WTC11 (cell line): ENCODE measurements at regions not wholly inside any gene's neighbourhood (a gene's known extent, or its start where the extent isn't known, plus 50 kb on each side); places are given as distances from the start of the nearest gene placed in this dataset.

Experiments
- CREB1 ChIP-seq: sonication (generic); formaldehyde crosslinking; IDR thresholded peaks from 2 replicates; pipeline ENCODE4 v1.8.0; 2023; ENCODE audit warnings: mild to moderate bottlenecking, missing genetic modification reagents
- CTCF ChIP-seq: fragments of 200-600 bp; IDR thresholded peaks from 2 replicates; pipeline ENCODE4 v1.8.0; 2022; ENCODE audit warnings: antibody characterized with exemption
- FOXJ3 ChIP-seq: sonication (generic); formaldehyde crosslinking; IDR thresholded peaks from 2 replicates; pipeline ENCODE4 v1.9.0; 2021; ENCODE audit warnings: missing genetic modification reagents, mild to moderate bottlenecking, borderline replicate concordance
- FOXP1 ChIP-seq: sonication (generic); formaldehyde crosslinking; IDR thresholded peaks from 2 replicates; pipeline ENCODE4 v1.8.0; 2022; ENCODE audit warnings: missing genetic modification reagents, mild to moderate bottlenecking, moderate library complexity, borderline replicate concordance
- USF2 ChIP-seq: sonication (generic); formaldehyde crosslinking; IDR thresholded peaks from 2 replicates; pipeline ENCODE4 v1.8.1; 2023; ENCODE audit warnings: mild to moderate bottlenecking, missing genetic modification reagents, moderate library complexity
- ZMAT4 ChIP-seq: fragments of 250-450 bp; sonication (Bioruptor Pico); IDR thresholded peaks from 2 replicates; pipeline ENCODE4 v1.9.0; 2021; ENCODE audit warnings: mild to moderate bottlenecking
- ZNF121 ChIP-seq: sonication (generic); formaldehyde crosslinking; IDR thresholded peaks from 2 replicates; pipeline ENCODE4 v1.8.0; 2023; ENCODE audit warnings: missing genetic modification reagents
- ZNF232 ChIP-seq: sonication (generic); formaldehyde crosslinking; IDR thresholded peaks from 2 replicates; pipeline ENCODE4 v1.8.0; 2022; ENCODE audit warnings: mild to moderate bottlenecking, missing genetic modification reagents
- ZNF263 ChIP-seq: sonication (generic); formaldehyde crosslinking; IDR thresholded peaks from 2 replicates; pipeline ENCODE4 v1.8.1; 2022; ENCODE audit warnings: low read depth, mild to moderate bottlenecking, moderate library complexity, missing genetic modification reagents
- ZNF416 ChIP-seq: fragments of 250-450 bp; sonication (Bioruptor Pico); IDR thresholded peaks from 2 replicates; pipeline ENCODE4 v1.9.0; 2021; ENCODE audit warnings: mild to moderate bottlenecking, inconsistent platforms
- TF ChIP-seq, protein P1 (sequence below): sonication (generic); formaldehyde crosslinking; IDR thresholded peaks from 2 replicates; pipeline ENCODE4 v1.8.0; 2022; ENCODE audit warnings: mild to moderate bottlenecking, missing genetic modification reagents
- TF ChIP-seq, protein P2 (sequence below): sonication (generic); formaldehyde crosslinking; IDR thresholded peaks from 2 replicates; pipeline ENCODE4 v1.8.0; 2022; ENCODE audit warnings: mild to moderate bottlenecking, missing genetic modification reagents

- TF ChIP-seq CTCF: no peak
- TF ChIP-seq ZNF263 (CRISPR knock-in tag): no peak
- TF ChIP-seq, protein P1, sequence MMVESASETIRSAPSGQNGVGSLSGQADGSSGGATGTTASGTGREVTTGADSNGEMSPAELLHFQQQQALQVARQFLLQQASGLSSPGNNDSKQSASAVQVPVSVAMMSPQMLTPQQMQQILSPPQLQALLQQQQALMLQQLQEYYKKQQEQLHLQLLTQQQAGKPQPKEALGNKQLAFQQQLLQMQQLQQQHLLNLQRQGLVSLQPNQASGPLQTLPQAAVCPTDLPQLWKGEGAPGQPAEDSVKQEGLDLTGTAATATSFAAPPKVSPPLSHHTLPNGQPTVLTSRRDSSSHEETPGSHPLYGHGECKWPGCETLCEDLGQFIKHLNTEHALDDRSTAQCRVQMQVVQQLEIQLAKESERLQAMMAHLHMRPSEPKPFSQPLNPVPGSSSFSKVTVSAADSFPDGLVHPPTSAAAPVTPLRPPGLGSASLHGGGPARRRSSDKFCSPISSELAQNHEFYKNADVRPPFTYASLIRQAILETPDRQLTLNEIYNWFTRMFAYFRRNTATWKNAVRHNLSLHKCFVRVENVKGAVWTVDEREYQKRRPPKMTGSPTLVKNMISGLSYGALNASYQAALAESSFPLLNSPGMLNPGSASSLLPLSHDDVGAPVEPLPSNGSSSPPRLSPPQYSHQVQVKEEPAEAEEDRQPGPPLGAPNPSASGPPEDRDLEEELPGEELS (CRISPR knock-in tag): no peak
- no peak for TF ChIP-seq FOXP1 (CRISPR knock-in tag)
- no peak for TF ChIP-seq ZNF121 (CRISPR knock-in tag)
- no peak for TF ChIP-seq USF2 (CRISPR knock-in tag)
- TF ChIP-seq CREB1 (CRISPR knock-in tag): no peak
- TF ChIP-seq, protein P2, sequence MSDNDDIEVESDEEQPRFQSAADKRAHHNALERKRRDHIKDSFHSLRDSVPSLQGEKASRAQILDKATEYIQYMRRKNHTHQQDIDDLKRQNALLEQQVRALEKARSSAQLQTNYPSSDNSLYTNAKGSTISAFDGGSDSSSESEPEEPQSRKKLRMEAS (CRISPR knock-in tag): no peak
- TF ChIP-seq ZMAT4 (CRISPR knock-in tag): no peak
- no peak for TF ChIP-seq FOXJ3 (CRISPR knock-in tag)
- TF ChIP-seq ZNF416 (CRISPR knock-in tag): no peak
- TF ChIP-seq ZNF232 (CRISPR knock-in tag): no peak
Observed at GRCh38 chr12:66030217-66030781, 100.3 kb downstream of the LLPH start.
